CD14-positive monocyte (primary cell): ENCODE measurements at regions not wholly inside any gene's neighbourhood (a gene's known extent, or its start where the extent isn't known, plus 50 kb on each side); places are given as distances from the start of the nearest gene placed in this dataset.

Source experiments
- DNase-seq, 3 donors: peaks; one replicate each; pipeline ENCODE4 v3.0.0-alpha.2; 2011 to 2022
- H2AFZ ChIP-seq: 2 replicates; pipeline ENCODE4 v1.6.0; 2012; ENCODE audit warnings: mild to moderate bottlenecking, low read depth, low read length, inconsistent platforms; ENCODE audit not compliant: insufficient read depth, poor library complexity, severe bottlenecking
- H3K27ac ChIP-seq, 2 donors: 1 replicate in 1 of 2; 2 replicates in 1 of 2; pipeline ENCODE4 v1.5.1; 2012 to 2013; ENCODE audit warnings: low read length in 2 of 2, control low read depth in 1 of 2, inconsistent platforms in 1 of 2, low read depth in 1 of 2, mild to moderate bottlenecking in 1 of 2
- H3K27me3 ChIP-seq, 2 donors: one replicate each; pipeline versions ENCODE4 v1.6.0 to v1.6.1; 2011 to 2013; ENCODE audit warnings: low read length in 2 of 2; ENCODE audit not compliant: control insufficient read depth in 2 of 2, insufficient read depth in 2 of 2
- H3K36me3 ChIP-seq, 2 donors: replicated peaks in 1 of 2; 1 replicate in 1 of 2; 2 replicates in 1 of 2; pipeline versions ENCODE4 v1.5.1 to v1.6.1; 2012 to 2013; ENCODE audit warnings: low read length in 2 of 2, control low read depth in 1 of 2, inconsistent platforms in 1 of 2, mild to moderate bottlenecking in 1 of 2; ENCODE audit not compliant: insufficient read depth in 2 of 2, control insufficient read depth in 1 of 2
- H3K4me1 ChIP-seq, 2 donors: 1 replicate in 1 of 2; 2 replicates in 1 of 2; pipeline versions ENCODE4 v1.5.1 to v1.6.1; 2012 to 2013; ENCODE audit warnings: low read length in 2 of 2, control low read depth in 1 of 2, inconsistent platforms in 1 of 2, mild to moderate bottlenecking in 1 of 2, moderate library complexity in 1 of 2; ENCODE audit not compliant: insufficient read depth in 2 of 2, control insufficient read depth in 1 of 2
- H3K4me2 ChIP-seq: replicated peaks from 2 replicates; pipeline ENCODE3; 2012; ENCODE audit warnings: low read length, moderate library complexity, mild to moderate bottlenecking; ENCODE audit not compliant: poor library complexity, severe bottlenecking; ENCODE audit errors: extremely low read depth
- H3K4me3 ChIP-seq, 3 experiments: fragments of 200-600 bp in 1 of 3; sonication (generic) in 1 of 3; replicated peaks in 1 of 3; 1 replicate in 2 of 3; 2 replicates in 1 of 3; pipeline ENCODE4 v1.5.1; 2011 to 2013; ENCODE audit warnings: low read length in 3 of 3, mild to moderate bottlenecking in 3 of 3, control low read depth in 2 of 3, low read depth in 2 of 3, inconsistent platforms in 1 of 3, moderate library complexity in 1 of 3
- H3K79me2 ChIP-seq: 2 replicates; pipeline ENCODE4 v1.6.0; 2012; ENCODE audit warnings: mild to moderate bottlenecking, control low read depth, inconsistent platforms, low read length, moderate library complexity; ENCODE audit not compliant: insufficient read depth
- H3K9ac ChIP-seq: 2 replicates; pipeline ENCODE4 v1.6.0; 2017; ENCODE audit warnings: low read length, mild to moderate bottlenecking; ENCODE audit not compliant: insufficient read depth, poor library complexity, severe bottlenecking
- H3K9me3 ChIP-seq, 2 donors: replicated peaks in 1 of 2; 1 replicate in 1 of 2; 2 replicates in 1 of 2; pipeline versions ENCODE4 v1.5.1 to v1.6.1; 2012 to 2013; ENCODE audit warnings: low read length in 2 of 2, control low read depth in 1 of 2; ENCODE audit not compliant: control insufficient read depth in 1 of 2, insufficient read depth in 1 of 2
- H4K20me1 ChIP-seq: 2 replicates; pipeline ENCODE4 v1.6.0; 2012; ENCODE audit warnings: mild to moderate bottlenecking, low read length, control low read depth, moderate library complexity; ENCODE audit not compliant: insufficient read depth
- H3K27ac Mint-ChIP-seq, 7 donors: one replicate each; pipeline ENCODE4 v1.8.0; 2020; ENCODE audit warnings: mild to moderate bottlenecking in 7 of 7, mixed read lengths in 7 of 7, moderate library complexity in 6 of 7, inconsistent platforms in 2 of 7
- H3K27me3 Mint-ChIP-seq, 3 donors: one replicate each; pipeline ENCODE4 v1.8.0; 2021 to 2022; ENCODE audit warnings: low read depth in 3 of 3, mild to moderate bottlenecking in 3 of 3, mixed read lengths in 3 of 3, moderate library complexity in 3 of 3, inconsistent platforms in 1 of 3
- H3K36me3 Mint-ChIP-seq, 2 donors: one replicate each; pipeline ENCODE4 v1.8.0; 2020; ENCODE audit warnings: mixed read lengths in 2 of 2, inconsistent platforms in 1 of 2, mild to moderate bottlenecking in 1 of 2
- H3K4me1 Mint-ChIP-seq: one replicate; pipeline ENCODE4 v1.8.0; 2020; ENCODE audit warnings: mild to moderate bottlenecking, mixed read lengths
- H3K4me3 Mint-ChIP-seq, 2 donors: one replicate each; pipeline ENCODE4 v1.8.0; 2020; ENCODE audit warnings: mild to moderate bottlenecking in 2 of 2, mixed read lengths in 2 of 2, moderate library complexity in 1 of 2
- H3K9me3 Mint-ChIP-seq, 7 donors: one replicate each; pipeline ENCODE4 v1.8.0; 2020 to 2022; ENCODE audit warnings: mixed read lengths in 7 of 7, mild to moderate bottlenecking in 6 of 7, moderate library complexity in 6 of 7, inconsistent platforms in 2 of 7
- WGBS: methylation state at CpG from one replicate; pipeline ENCODE4 v1.1.5; 2013; ENCODE audit warnings: missing lambda C conversion rate; ENCODE audit not compliant: insufficient coverage; 5-methylcytosine and 5-hydroxymethylcytosine counted together
- intact Hi-C, 2 donors: fragments of 100-400 bp; cut with micrococcal nuclease; formaldehyde crosslinking; loops; one replicate each; pipeline versions ENCODE4 v1.15.0 to v1.15.1; 2023
- TF ChIP-seq, protein P1 (sequence below): fragments of 200-600 bp; IDR thresholded peaks from one replicate; pipeline ENCODE4 v1.8.0; 2022; ENCODE audit warnings: antibody characterized with exemption, mild to moderate bottlenecking

DNA sequence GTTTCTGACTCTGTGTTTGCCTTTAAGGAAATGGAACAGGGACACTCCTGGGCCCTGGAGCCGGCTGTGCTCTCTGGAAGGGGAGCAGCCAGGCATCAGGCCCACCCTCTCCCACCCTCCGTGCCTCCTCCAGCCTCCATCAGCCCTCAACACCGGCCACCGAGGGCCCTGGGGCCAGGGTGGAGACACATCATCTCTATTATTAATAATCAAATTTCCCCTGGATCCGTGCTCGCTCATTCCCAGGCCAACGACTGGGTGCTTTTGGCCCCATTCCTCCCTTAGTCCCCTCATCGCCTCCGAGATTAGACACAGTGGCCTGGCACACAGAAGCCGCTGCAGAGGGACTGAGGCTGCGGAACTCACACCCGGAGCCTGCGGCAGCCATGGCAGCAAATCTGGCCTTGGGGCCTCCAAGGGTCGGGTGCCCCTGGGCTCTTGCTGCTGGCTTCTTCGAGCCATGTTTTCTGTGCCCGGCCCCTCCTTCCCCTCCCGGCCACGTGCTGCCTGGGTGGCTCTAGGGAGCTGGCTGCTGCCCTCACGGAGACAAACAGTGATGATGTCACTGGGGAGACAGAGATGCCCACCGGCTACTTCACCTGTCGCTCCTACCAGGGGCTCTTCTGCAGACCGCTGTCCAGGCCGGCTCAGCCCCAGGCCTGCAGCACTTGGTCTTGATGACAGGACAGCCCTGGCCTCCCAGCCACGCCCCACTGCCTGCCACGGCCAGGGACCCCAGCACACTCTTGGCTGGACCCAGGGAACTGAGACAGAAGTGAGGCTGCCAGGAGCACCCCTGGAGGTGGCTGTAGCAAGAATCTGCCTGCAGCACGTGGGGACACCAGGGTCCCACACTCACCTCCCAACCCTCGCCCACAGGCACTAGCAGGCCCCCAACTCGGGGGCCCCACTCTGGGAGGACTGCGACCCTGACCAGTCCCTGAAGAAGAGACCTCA lies 76.6 kb upstream of the PPP1R26 start:
- H3K4me3 Mint-ChIP-seq = no peak overlapping the region
- intact Hi-C loops = no loop called here
- H3K9me3 Mint-ChIP-seq = peaks cover 0 to 5% (median under 1%) of the 10 kb centered on the region in 7 donors

DNA sequence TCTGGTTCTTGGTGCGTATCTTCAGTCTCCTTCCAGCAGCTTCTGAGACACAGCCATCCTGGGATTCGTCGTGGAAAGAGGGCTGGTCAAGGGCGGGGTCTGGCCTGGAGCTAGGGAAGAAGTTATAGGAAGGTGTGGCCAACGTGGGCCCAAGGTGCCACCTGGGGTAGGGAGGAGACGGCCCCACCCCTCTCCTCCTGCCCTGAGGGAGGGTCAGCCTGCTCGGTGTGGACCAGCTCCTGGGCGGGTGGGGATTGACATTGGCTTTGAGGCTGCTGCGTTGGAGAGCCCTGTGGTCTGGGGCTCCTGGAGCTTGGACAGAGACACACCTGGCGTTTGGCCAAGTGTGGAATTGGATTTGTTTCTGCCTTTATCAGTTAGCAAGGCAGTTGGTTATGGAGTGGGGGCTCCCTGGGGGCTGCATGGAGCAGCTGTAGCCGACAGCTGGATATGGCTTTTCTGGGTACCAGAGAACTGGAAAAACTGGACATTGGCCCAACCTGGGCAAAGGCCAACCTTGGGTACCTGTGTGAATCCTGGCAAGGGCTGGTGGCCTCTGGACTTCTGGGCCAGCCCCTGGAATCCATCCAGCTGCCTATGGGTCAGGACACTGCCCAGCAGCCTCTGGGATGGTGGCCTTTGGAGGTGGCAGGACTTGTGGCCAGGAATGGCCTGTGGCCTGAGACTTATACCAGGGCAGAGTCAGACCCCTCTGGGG lies 75.7 kb upstream of the PPP1R26 start:
- Histone ChIP-seq H3K27ac (no peak overlapping the region), H3K4me3 (no peak overlapping the region), H3K4me2 (no peak overlapping the region), H3K27me3 (no peaks in the 10 kb centered on the region), H3K4me1 (no peaks in the 10 kb centered on the region), H3K9me3 (no peaks in the 10 kb centered on the region), H3K9ac (no peak overlapping the region), H3K79me2 (no peaks in the 10 kb centered on the region), H2AFZ (no peak overlapping the region), H4K20me1 (no peaks in the 10 kb centered on the region), H3K36me3 (no peaks in the 10 kb centered on the region)
- WGBS = 70% methylated on average over 6 of the region's 11 CpGs
- no peak overlapping the region for H3K27ac Mint-ChIP-seq
- no peak for DNase-seq
- TF ChIP-seq, protein P1, sequence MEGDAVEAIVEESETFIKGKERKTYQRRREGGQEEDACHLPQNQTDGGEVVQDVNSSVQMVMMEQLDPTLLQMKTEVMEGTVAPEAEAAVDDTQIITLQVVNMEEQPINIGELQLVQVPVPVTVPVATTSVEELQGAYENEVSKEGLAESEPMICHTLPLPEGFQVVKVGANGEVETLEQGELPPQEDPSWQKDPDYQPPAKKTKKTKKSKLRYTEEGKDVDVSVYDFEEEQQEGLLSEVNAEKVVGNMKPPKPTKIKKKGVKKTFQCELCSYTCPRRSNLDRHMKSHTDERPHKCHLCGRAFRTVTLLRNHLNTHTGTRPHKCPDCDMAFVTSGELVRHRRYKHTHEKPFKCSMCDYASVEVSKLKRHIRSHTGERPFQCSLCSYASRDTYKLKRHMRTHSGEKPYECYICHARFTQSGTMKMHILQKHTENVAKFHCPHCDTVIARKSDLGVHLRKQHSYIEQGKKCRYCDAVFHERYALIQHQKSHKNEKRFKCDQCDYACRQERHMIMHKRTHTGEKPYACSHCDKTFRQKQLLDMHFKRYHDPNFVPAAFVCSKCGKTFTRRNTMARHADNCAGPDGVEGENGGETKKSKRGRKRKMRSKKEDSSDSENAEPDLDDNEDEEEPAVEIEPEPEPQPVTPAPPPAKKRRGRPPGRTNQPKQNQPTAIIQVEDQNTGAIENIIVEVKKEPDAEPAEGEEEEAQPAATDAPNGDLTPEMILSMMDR = no peak
- no peaks in the 10 kb centered on the region for H3K36me3 Mint-ChIP-seq
- H3K4me3 Mint-ChIP-seq = no peak overlapping the region
- intact Hi-C loops = no loop called here
- peaks cover 0 to 5% (median 0%) of the 10 kb centered on the region in 7 donors for H3K9me3 Mint-ChIP-seq
- H3K4me1 Mint-ChIP-seq = no peaks in the 10 kb centered on the region
- peaks cover 0 to 32% (median 7%) of the 10 kb centered on the region in 3 donors for H3K27me3 Mint-ChIP-seq

More for the DNA sequence above, 76.6 kb upstream of the PPP1R26 start:
- H3K9me3 ChIP-seq = no peaks in the 10 kb centered on the region
- WGBS = 87% methylated on average over 29 of the region's 29 CpGs
- no peaks in the 10 kb centered on the region for H3K36me3 ChIP-seq
- H3K27ac ChIP-seq = no peak overlapping the region
- TF ChIP-seq, protein P1 = no peak
- Mint-ChIP-seq H3K4me1 (no peaks in the 10 kb centered on the region), H3K27me3 (peaks cover 0 to 23% (median 7%) of the 10 kb centered on the region in 3 donors), H3K27ac (no peak overlapping the region), H3K36me3 (no peaks in the 10 kb centered on the region)
- H2AFZ ChIP-seq = no peak overlapping the region
- DNase-seq = no peak
- H3K27me3 ChIP-seq = no peaks in the 10 kb centered on the region
- no peaks in the 10 kb centered on the region for H3K79me2 ChIP-seq
- no peaks in the 10 kb centered on the region for H3K4me1 ChIP-seq
- no peak overlapping the region for H3K4me2 ChIP-seq
- H3K9ac ChIP-seq = no peak overlapping the region
- no peaks in the 10 kb centered on the region for H4K20me1 ChIP-seq
- H3K4me3 ChIP-seq = no peak overlapping the region
